Heart left ventricle (tissue), 16 donors: ENCODE measurements at regions not wholly inside any gene's neighbourhood (a gene's known extent, or its start where the extent isn't known, plus 50 kb on each side); places are given as distances from the start of the nearest gene placed in this dataset.

Experiments used
- ATAC-seq, 4 donors: fragments of 200-7000 bp; cut with Tn5 transposase; one replicate each; pipeline ENCODE4 v1.9.1; 2020 to 2022; ENCODE audit warnings: moderate library complexity in 4 of 4, mild to moderate bottlenecking in 3 of 4, moderate number of reproducible peaks in 1 of 4
- DNase-seq, 5 donors: peaks; one replicate each; pipeline ENCODE4 v3.0.0-alpha.2; 2020
- H3K27ac ChIP-seq, 12 donors: fragments of 200-600 bp; sonication (generic) in 4 of 12; one replicate each; pipeline versions ENCODE4 v1.5.0 to v1.8.0; 2016 to 2022; ENCODE audit warnings: mild to moderate bottlenecking in 2 of 12
- H3K27me3 ChIP-seq, 9 donors: fragments of 200-600 bp; sonication (generic) in 2 of 9; one replicate each; pipeline versions ENCODE4 v1.5.1 to v1.8.0; 2016 to 2022; ENCODE audit warnings: mild to moderate bottlenecking in 3 of 9
- H3K36me3 ChIP-seq, 9 donors: fragments of 200-600 bp; sonication (generic) in 2 of 9; one replicate each; pipeline versions ENCODE4 v1.5.0 to v1.8.0; 2018 to 2022; ENCODE audit warnings: mild to moderate bottlenecking in 2 of 9
- H3K4me1 ChIP-seq, 12 donors: fragments of 200-600 bp; sonication (generic) in 4 of 12; one replicate each; pipeline versions ENCODE4 v1.5.0 to v1.8.0; 2016 to 2022; ENCODE audit warnings: mild to moderate bottlenecking in 3 of 12
- H3K4me3 ChIP-seq, 12 donors: fragments of 200-600 bp; sonication (generic) in 4 of 12; one replicate each; pipeline versions ENCODE4 v1.5.0 to v1.8.0; 2017 to 2022; ENCODE audit warnings: mild to moderate bottlenecking in 9 of 12, moderate library complexity in 4 of 12
- H3K9me3 ChIP-seq, 12 donors: fragments of 200-600 bp; sonication (generic) in 4 of 12; one replicate each; pipeline versions ENCODE4 v1.5.0 to v1.8.0; 2016 to 2022; ENCODE audit warnings: mild to moderate bottlenecking in 1 of 12
- CTCF ChIP-seq, 12 donors: fragments of 200-600 bp; sonication (generic) in 4 of 12; IDR thresholded peaks; one replicate each; pipeline versions ENCODE4 v1.5.0 to v1.8.0; 2018 to 2022; ENCODE audit warnings: antibody characterized with exemption in 12 of 12, mild to moderate bottlenecking in 5 of 12
- POLR2A ChIP-seq, 2 donors: fragments of 450-650 bp; IDR thresholded peaks; one replicate each; pipeline ENCODE4 v1.6.1; 2017; ENCODE audit warnings: antibody characterized with exemption in 2 of 2, mild to moderate bottlenecking in 2 of 2, moderate library complexity in 2 of 2
- WGBS, 4 donors: extraction: QIAGEN DNeasy Blood & Tissue Kit in 2 of 4; methylation state at CpG; one replicate each; pipeline versions ENCODE4 v1.1.5 to v1.1.7; 2013 to 2018; 5-methylcytosine and 5-hydroxymethylcytosine counted together
- intact Hi-C, 10 donors: fragments of 100-400 bp; cut with DNase I; formaldehyde crosslinking; loops; one replicate each; pipeline versions ENCODE4 v1.11.1 to v1.14.2; 2022
- donor health status: ischemic (EF 13 %, LVEDD 7.1; RV severe dilation, severe dysfunction).
- donor health status: healthy with polysubstance abuse.
- donor health status: DM: no; HTN: yes; CAD: no.
- donor health status: DM: no; HTN: no; CAD: no.
- donor health status: ischemic (EF 25% LVEDD 6.9; RV normal size, moderate dysfunction).
- donor health status: ischemic (EF 25% LVEDD 5.7; RV mildly dilated, moderate dysfunction).
- donor health status: healthy.
- donor health status: DM: yes; HTN: yes; CAD: no.
- donor health status: ischemic (EF 35%, LVEDD 5.7; RV mildly dilated, moderate dysfunction).
- donor health status: nonischemic (EF 11% LVEDD 7.7; RV severe dilation, severe dysfunction).
- donor health status: DM: yes; HTN: yes; CAD: no.
- donor health status: PGD.
- donor health status: ischemic (EF 29% LVEDD 5.4; RV normal size, mild dysfunction).
- donor health status: nonischemic (EF 23%, LVEDD 6.1; RV moderate dilation, normal function).

- peak in 1 of 4 donors; percentile 65 for ATAC-seq
These were observed 167.2 kb upstream of the PROX1 start for GRCh38 chr1:213820362-213821149.

GRCh38 chr1:213821175-213821942 lies 166.4 kb upstream of the PROX1 start:
- Histone ChIP-seq H3K27me3 (no peaks in the 10 kb centered on the region), H3K4me1 (peaks cover 0 to 6% (median 0%) of the 10 kb centered on the region in 12 donors), H3K36me3 (no peaks in the 10 kb centered on the region), H3K9me3 (no peaks in the 10 kb centered on the region), H3K27ac (no peak overlapping the region), H3K4me3 (no peak overlapping the region)
- WGBS, 4 donors: 78 to 87% (median 80%) methylated on average over 5 of the region's 5 CpGs
- ATAC-seq (no peak), DNase-seq (no peak)
- no peak for TF ChIP-seq CTCF (IDR thresholded peaks at IDR 0.05)
- no peak for TF ChIP-seq POLR2A (IDR thresholded peaks at IDR 0.05)
- intact Hi-C loops: no loop called here

More at GRCh38 chr1:213820362-213821149, 167.2 kb upstream of the PROX1 start:
- intact Hi-C loops: no loop called here
- Histone ChIP-seq H3K9me3 (no peaks in the 10 kb centered on the region), H3K36me3 (no peaks in the 10 kb centered on the region), H3K4me1 (peaks cover 0 to 6% (median 0%) of the 10 kb centered on the region in 12 donors), H3K27me3 (no peaks in the 10 kb centered on the region), H3K4me3 (no peak overlapping the region), H3K27ac (no peak overlapping the region)
- 63 to 70% (median 67%) methylated on average over 9 of the region's 9 CpGs for WGBS, 4 donors
- DNase-seq: peak in 2 of 5 donors; percentile 18 to 29
- TF ChIP-seq CTCF (IDR thresholded peaks at IDR 0.05) (no peak), POLR2A (IDR thresholded peaks at IDR 0.05) (no peak)

- no peak for DNase-seq
- WGBS, 4 donors: 0 to 2% (median 0%) methylated on average over 1 of the region's 1 CpG
These were observed 165.8 kb upstream of the PROX1 start for GRCh38 chr1:213821943-213822334.

More at GRCh38 chr1:213821943-213822334, 165.8 kb upstream of the PROX1 start:
- no peak overlapping the region for H3K27ac ChIP-seq
- no peak overlapping the region for H3K4me3 ChIP-seq
- H3K4me1 ChIP-seq: peaks cover 0 to 6% (median 0%) of the 10 kb centered on the region in 12 donors
- no peaks in the 10 kb centered on the region for H3K36me3 ChIP-seq
- no peak for ATAC-seq
- H3K9me3 ChIP-seq: no peaks in the 10 kb centered on the region
- intact Hi-C loops: no loop called here
- TF ChIP-seq CTCF (IDR thresholded peaks at IDR 0.05): no peak
- no peak for TF ChIP-seq POLR2A (IDR thresholded peaks at IDR 0.05)
- H3K27me3 ChIP-seq: no peaks in the 10 kb centered on the region
